HG03045 (cell line): ENCODE measurements at regions not wholly inside any gene's neighbourhood (a gene's known extent, or its start where the extent isn't known, plus 50 kb on each side); places are given as distances from the start of the nearest gene placed in this dataset.
"Not testable (repeated sequence)": the region's sequence is repeated elsewhere in the genome, so short reads cannot be mapped to it uniquely, and the experiment has no call there.

Experiments used
- ATAC-seq: cut with Tn5 transposase; IDR thresholded peaks from one replicate; pipeline ENCODE4 v1.9.1; 2021; ENCODE audit warnings: mild to moderate bottlenecking, moderate library complexity; ENCODE audit not compliant: unreplicated experiment

DNA sequence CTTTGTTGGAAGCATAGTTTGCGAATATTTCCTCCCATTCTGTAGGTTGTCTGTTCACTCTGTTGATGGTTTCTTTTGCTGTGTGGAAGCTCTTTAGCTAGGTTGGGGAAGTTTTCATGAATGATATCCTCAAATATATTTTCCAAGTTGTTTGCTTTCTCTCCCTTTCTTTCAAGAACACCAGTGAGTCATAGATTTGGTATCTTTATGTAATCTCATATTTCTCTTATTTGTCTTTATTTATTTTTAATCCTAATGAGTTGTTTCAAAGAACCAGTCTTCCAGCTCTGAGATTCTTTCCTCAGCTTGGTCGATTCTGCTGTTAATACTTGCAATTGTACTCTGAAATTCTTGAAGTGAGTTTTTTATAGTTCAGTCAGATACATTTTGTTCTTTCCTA lies 628.0 kb upstream of the ID4 start:
- ATAC-seq = no peak

DNA sequence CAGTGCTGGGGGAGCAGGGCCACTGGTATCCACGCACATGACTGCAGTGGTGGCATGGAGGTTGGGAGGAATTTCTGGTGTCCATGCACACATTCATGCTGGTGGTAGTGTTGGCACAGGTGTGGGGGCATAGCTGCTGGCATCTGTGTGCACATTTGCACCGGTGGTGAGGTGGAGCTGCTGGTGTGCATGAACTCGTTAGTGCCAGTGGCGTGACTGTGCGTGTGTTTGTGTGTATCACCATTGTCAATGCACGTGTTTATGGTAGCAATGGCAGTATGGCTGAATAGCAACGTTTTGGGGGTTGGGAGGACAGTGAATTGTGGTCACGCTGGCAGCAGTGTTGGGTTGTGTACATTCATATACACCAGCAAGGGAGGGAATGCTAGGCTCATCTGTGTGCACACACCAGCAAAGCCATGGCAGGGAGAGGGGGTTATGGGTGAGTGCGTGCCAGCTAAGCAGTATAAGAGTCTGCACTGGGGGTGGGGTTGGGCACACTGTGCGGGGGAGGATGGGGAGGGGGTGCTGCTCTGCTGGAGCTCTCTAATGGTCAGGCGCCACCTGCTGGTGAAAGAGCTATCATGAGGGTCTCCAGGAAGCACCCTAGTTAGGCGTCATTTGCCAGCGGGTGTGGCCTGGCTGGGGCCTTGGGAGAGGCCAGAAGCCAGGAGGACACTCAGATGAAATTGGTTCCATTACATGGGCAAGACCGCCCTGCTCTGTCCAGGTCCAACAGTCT lies 626.1 kb upstream of the ID4 start:
- no peak for ATAC-seq

DNA sequence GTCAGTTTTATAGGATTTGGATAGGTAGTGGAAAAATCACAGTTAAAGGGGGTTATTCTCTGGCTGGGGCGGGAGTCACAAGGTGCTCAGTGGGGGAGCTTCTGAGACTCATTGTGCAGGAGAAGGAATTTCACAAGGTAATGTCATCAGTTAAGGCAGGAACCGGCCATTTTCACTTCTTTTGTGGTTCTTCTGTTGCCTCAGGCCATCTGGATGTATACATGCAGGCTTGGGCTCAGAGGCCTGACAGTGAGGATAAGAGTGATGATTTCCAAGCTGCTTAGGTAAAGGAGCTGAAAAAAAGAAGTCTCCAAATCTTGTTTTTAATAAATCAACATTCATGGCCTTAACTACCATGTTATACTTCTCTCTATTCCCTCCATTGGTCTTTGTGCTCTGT lies 622.9 kb upstream of the ID4 start:
- no peak for ATAC-seq

DNA sequence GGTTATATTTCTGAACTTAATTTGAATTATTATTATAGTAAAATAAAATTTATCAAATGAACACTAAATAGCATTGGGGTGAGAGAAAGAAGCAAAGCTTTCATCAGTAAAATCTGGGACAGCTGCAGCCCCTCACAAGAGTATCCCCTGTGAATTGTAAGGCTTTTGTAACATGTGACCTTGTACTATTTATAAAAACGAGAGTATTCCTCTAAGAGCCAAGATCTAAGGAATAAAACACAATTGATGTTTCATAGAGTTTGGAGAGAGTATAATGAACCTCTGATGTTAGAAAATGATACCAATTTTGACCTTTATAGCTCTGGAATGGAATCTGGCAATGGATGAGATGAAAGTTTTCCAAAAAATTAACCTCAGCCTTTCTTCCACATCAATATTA lies 617.2 kb upstream of the ID4 start:
- no peak for ATAC-seq

DNA sequence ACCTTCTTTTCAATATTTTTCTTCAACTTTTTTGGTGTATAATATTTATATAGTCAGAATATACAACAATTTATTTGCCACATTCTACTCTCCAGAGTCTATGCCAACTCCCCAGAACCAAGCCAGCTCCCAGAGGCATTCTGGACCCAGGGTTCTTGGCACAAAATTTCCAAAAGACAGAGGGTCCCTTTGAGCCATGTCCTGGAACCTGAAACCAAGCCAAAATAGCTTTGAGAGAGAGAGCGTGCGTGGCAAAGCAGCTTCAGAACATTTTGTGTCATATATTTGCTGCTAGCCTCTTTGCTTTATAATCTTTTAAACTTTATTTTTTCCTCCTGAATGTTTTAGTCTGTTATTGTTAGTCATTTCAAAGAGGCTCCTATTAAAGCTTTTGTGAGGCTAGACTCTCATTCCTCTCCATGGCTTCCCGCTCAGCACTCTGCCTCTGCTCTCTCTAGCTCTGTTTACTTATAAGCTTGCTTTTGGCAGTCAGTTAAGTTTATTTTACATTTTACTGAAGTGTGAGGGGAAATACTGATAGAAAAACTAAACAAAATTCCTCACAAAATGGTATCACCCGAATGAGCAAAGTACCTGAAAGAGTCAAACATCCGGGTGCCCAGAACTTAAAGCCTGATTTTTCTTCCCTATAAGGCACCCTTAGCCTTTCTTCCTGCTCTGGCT lies 605.1 kb upstream of the ID4 start:
- no peak for ATAC-seq

DNA sequence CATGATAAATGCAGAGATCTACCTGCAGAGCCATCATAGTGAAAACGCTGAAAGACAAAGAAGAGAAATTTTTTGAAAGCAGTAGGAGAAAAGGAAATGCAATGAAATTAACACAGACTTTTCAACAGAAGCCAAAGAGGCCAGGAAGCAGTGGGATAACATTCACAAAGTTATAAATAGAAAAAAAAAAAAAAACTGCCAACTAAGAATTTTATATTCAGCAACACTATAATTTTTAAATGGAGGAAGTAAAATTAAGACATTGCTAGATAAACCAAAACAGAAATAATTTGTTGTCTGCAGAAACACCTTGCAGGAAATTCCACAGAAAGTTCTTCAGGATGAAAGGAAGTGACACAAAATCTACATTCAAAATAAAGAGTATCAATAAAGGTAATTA lies 591.5 kb upstream of the ID4 start:
- ATAC-seq = no peak

DNA sequence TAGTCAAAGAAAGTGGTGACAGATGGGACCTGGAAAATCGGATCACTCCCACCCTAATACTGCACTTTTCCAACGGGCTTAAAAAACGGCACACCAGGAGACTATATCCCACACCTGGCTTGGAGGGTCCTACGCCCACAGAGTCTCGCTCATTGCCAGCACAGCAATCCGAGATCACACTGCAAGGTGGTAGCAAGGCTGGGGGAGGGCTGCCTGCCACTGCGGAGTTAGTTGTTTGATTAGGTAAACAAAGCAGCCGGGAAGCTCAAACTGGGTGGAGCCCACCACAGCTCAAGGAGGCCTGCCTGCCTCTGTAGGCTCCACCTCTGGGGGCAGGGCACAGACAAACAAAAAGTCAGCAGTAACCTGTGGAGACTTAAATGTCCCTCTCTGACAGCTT lies 590.0 kb upstream of the ID4 start:
- ATAC-seq = not testable (repeated sequence)

DNA sequence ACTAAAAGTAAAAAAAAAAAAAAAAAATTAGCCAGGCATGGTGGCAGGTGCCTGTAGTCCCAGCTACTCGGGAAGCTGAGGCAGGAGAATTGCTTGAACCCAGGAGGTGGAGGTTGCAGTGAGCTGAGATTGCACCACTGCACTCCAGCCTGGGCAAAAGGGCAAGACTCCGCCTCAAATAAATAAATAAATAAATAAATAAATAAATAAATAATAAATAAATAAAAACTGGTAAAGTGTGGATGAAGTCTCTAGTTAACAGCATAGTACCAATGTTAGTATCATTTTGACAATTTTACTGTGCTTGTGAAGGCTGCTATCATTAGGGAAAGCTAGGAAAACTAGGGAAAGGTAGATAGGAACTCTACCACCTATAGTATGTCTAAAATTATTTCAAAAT lies 581.0 kb upstream of the ID4 start:
- not testable (repeated sequence) for ATAC-seq

DNA sequence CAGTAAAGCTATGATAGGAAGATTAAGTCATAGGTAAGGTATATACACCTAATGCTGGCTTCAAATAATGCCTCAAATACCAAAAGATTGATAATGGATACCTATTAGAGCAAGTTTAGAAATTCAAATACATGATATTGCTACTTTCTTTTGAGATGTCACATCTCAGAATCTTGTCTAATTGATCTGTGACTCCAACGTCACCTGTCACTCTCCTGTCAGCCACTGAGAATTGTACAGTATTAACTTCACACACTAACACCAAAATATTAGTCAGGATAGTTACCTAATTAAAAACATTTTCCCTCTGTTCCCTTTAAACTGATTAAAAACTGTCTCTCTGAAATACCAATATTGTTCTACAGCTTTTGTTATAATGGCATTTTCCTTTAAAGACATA lies 575.5 kb upstream of the ID4 start:
- no peak for ATAC-seq

DNA sequence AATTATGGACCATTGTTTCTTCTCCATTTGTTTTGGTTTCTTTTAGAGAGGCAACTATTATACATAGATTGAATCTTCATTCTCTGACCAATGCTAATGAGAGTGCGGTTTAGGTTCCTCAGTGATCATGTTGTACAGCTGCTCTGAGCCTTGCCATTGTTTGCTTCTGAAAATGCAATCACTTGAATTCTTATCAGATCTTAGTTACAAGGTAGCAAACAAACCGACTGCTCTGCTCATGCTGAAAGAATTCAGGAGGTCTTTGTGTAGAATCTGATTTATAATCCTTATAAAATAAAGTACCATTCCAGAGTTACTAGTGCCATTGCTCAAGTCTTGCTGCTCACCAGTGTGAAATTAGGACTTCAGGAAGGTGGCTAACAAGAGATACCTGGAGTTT lies 569.1 kb upstream of the ID4 start:
- no peak for ATAC-seq

DNA sequence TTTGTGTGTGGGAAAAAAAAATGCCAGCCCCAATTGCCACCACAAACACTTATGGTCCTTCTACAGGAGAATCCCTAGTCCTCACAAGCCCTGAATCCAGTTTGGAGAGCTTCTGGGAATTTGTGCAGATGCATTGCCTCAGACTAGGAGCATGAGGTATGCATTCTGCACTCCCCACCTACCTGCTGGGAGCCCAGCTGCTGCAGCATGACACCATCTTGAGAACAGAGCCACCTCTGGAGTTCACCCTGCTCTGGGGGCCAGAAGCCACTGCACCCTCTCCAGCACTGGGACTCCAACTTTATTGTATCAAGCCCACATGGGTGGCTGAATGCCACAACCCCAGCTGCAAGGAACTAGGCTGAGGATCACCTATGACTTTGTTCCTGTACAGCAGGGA lies 568.5 kb upstream of the ID4 start:
- no peak for ATAC-seq

DNA sequence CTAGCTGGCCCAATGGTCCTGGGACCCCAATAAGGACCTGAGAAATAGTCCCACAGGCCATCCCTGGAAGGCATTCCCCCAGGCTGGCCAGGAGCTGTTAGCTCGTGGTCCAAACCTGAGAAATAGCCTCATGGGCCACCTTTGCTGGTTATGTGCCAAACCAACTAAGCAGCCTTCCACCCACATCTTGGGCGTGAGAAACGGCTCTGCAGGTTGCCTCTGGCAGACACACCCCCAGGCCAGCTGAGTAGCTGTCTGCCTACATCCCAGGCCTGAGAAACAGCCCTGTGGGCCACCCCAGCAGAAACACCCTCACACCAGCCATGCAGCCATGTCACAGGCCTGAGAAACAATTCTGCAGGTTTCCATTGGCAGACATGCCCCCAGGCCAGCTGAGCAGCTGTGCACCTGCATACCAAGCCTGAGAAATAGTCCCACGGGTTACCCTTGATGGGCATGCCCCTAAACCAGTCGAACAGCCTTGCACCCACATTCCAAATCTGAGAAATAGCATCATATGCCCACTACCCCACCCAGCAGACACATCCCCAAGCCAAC lies 567.8 kb upstream of the ID4 start:
- no peak for ATAC-seq

DNA sequence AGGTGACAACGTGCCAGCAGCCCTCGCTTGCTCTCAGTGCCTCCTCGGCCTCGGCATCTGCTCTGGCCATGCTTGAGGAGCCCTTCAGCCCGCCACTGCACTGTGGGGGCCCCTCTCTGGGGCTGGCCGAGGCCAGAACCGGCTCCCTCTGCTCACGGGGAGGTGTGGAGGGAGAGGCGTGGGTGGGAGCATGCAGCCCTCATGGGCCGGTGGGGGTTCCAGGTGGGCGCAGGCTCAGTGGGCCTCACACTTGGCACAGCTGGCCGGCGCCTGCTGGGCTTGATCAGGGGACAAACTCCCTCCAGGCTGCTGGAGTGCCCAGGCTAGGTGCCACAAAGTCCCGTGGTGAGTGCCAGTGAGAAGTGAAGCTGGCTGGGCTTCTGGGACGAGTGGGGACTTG lies 566.6 kb upstream of the ID4 start:
- no peak for ATAC-seq

DNA sequence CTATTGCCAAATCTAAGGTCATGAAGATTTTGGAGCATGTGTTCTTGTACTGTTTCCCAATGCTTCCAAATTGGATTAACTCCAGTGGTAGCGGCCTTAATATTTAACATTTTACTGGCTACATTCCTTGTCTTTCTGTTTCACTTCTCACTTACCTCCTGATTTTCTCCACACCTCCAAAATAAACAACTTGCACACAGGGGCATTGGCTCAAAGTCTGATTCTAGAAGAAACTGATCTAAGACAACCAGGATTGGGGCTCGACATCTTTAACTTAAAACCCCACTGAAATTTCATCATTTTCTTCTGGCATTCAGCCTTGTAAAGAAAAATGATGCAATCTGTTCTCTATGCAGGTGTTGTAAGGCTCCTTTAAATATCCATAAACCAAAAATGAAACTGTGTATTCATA lies 557.9 kb upstream of the ID4 start:
- ATAC-seq = no peak

DNA sequence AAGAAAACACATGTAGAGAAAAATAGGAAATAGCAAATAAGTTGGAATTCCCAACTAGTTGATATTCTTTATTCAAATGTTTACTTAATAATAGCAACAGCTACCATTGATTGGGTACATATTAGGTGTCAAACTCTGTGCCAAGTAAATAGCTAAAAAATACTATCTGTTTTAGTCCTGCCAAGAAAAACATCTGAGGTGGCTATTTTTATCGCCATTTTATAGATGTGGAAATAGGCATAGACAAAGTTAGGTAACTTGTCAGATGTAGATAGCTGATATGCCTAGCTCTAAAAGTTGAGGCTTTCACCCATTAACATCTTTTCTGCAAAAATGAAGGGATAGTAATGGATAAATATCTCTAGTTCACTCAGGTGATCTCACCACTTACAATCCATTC lies 549.2 kb upstream of the ID4 start:
- ATAC-seq = no peak

DNA sequence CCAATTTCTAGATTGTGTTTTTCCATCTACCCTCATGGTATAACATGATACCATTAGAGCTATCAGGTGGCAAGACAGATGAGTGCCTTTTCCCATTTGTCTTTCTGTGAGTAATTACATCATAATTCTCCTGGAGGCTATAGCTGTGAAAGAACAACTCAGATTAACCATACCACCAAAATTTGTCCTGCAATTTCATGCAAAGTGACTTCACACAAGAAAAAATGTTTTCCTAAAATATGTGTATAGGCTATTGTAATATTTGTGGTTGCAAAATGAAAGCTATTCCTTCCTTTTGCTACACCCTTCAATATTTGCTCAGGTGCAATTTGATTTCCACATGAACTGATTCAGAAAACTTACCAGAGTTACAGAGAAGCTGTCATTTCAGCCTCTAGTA lies 547.7 kb upstream of the ID4 start:
- no peak for ATAC-seq

DNA sequence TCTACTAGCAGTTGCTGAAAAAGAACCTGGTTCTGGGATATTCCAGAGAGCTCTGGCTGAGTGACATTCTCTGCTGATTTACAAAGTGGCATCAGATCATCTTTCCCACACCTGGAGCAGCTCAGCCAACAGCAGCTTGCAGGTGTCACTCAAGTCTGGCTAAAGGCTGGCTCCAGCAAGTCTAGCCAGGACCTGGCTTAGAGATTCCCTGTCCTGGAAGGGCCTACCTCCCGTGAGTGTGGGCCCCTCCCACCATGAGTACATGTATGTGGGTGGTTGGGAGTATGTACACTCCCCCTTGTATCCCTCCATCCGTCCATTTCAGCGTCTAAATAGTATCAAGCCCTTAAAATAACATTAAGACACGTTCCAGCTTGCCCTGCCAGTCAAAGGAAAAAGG lies 539.3 kb upstream of the ID4 start:
- ATAC-seq = no peak

DNA sequence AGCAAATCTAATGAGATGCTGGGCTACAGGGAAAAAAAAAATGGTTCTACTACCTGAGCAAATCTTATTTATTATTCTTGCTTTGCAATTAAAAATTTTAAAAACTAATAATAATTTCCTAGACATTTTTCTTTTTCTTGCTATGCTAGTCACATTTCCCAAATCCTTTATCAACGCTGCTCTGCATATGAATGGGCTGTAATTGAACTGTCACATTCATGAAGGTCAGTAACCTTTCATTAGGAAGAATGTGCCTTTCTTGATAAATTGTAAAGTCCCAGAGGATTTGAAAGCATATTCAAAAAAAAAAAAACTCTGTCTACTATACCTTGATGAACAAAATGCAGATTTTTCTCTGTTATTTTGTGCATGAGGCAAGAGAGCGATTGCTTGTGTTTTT lies 538.7 kb upstream of the ID4 start:
- ATAC-seq = no peak

DNA sequence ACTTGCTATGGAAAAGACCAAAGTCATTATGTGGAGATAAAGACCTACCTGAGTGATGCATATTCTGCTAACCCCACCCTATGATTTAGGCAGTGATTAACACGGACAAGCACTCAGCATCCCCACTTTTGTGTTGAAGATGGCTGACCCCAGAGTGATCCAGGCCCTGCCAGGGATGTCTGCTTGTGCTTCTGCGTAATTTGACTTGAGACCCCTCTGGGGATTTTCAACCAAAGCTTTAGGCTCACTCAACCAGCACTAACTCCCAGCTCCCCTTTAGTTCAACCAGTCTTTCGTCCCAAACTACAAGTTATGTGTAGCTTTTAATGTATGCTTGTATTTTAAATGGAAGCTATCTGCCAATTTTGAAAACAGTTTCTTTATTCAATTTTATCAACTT lies 538.0 kb upstream of the ID4 start:
- ATAC-seq = no peak

DNA sequence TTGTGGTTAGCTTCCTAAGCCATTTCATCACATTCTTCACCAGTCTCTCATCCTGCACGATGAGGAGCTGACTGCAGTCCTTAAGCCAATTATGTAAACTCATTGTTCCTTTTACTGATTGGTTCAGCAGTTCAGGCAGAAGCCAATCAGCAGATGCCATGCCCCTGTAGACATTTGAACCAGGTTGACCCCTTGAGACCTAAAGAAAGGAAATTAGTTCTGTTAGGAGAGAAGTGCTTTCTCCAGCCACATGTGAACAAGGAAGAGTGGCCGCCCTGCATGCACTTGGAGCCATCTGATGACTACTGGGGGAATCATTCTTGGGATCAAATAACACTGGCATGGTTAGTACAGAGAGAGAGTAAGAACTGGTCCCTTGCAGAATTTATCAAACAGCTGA lies 535.2 kb upstream of the ID4 start:
- ATAC-seq = no peak

DNA sequence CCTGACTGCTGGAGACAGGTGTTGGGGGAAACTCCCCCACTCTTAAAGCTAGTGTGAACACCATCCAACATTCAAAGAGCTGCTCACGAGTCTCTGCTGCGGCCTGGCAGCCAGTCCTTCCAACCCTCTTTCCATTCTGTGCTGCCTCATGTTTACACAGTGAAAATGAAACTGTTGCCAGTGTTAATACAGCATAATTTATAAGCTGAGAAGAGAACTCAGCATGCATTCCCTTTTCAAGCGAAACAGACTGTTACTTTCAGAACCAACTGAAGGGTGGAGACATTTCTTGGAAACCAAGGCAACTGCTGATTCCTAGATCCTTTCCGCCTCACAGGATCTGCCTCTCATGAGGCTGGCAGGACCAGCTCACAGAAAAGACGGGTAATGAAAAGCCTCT lies 533.8 kb upstream of the ID4 start:
- ATAC-seq = no peak

DNA sequence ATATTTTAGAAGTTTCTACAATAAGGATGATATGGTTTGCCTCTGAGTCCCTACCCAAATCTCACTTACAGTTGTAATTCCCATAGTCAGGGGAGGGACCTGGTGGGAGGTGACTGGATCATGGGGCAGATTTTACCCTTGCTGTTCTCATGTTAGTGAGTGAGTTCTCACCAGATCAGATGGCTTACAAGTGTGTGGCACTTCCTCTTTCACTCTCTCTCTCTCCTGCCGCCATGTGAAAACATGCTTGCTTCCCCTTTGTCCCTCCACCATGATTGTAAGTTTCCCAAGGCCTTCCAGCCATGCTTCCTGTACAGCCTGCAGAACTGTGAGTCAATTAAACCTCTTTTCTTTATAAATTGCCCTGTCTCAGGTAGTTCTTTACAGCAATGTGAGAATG lies 527.5 kb upstream of the ID4 start:
- no peak for ATAC-seq

DNA sequence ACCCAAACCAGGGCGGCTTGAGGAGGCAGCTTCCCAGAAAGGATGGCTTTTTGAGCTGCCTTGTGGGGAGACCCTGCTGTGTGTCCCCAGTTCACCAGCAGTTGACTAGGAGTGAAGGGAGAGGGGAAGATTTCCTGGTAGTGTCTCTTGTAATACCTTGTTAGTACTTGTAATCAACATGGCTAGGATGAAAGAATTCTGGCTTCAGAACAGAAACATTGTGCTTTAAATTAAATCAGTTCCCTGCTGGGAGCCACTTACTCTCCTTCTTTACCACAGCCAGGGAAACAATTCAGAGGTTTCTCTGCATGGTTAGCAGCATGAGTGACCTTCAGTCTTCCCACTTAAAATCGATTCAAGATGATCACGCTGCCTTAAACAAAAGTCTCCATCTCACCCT lies 525.4 kb upstream of the ID4 start:
- no peak for ATAC-seq
